HT1080 (cell line): ENCODE measurements at regions not wholly inside any gene's neighbourhood (a gene's known extent, or its start where the extent isn't known, plus 50 kb on each side); places are given as distances from the start of the nearest gene placed in this dataset.
A peak's percentile ranks its signal among the peaks of the same experiment; 100 is the strongest.

Experiments used
- DNase-seq: peaks from one replicate; pipeline ENCODE4 v3.0.0-alpha.2; 2015; ENCODE audit warnings: low read depth

DNA sequence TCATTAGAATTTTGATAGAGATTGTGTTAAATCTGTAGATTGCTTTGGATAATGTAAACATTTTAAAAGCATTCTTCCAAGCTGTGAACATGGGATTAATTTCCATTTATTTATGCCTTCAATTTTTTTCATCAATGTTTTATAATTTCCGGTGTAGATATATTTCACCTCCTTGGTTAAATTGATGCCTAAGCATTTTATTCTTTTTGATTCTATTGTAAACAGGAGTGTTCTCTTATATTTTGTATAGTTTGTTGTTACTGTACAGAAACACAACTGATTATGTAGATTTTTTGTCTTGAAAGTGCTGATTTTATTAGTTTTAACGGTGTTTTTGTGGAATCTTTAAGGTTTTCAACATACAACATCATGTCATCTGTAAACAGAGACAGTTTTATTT is 355.0 kb downstream of the EDEM1 start:
- DNase-seq, result no peak

- DNase-seq, result no peak
Measured at GRCh38 chr3:5543047-5543446, 355.5 kb downstream of the EDEM1 start.

- DNase-seq, result no peak
Measured at GRCh38 chr3:5545719-5546118, 358.2 kb downstream of the EDEM1 start.

DNA sequence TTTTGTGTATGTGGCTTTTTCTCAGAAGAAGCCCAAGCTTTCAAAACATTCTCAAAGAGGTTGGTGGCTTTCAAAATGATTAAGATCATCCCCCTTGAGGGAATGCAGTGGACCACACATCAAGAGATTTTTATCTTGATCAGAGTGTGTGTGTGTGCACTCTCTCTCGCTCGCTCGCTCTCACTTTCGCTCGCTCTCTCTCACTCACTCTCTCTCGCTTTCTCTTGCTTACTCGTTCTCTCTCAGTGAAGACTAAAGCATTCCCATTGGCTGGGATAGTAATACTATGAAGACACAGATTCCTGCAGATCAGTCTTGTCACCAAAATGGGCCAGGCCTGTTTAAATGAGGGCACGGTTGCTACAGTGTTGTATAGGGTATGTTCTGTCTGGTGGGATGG is 365.7 kb downstream of the EDEM1 start:
- no peak for DNase-seq

GRCh38 chr3:5554245-5554747 is 366.8 kb downstream of the EDEM1 start:
- no peak for DNase-seq

- DNase-seq, result no peak
Measured at GRCh38 chr3:5560199-5560598, 372.7 kb downstream of the EDEM1 start.

GRCh38 chr3:5563537-5564277 is 376.2 kb downstream of the EDEM1 start:
- no peak for DNase-seq

GRCh38 chr3:5564278-5564666 is 376.8 kb downstream of the EDEM1 start:
- DNase-seq, result no peak

- DNase-seq, result peak; percentile 36
Measured at GRCh38 chr3:5565026-5565425, 377.5 kb downstream of the EDEM1 start.

- DNase-seq, result no peak
Measured at GRCh38 chr3:5567113-5567512, 379.6 kb downstream of the EDEM1 start.

GRCh38 chr3:5568451-5568850 is 380.9 kb downstream of the EDEM1 start:
- peak; percentile 15 for DNase-seq

DNA sequence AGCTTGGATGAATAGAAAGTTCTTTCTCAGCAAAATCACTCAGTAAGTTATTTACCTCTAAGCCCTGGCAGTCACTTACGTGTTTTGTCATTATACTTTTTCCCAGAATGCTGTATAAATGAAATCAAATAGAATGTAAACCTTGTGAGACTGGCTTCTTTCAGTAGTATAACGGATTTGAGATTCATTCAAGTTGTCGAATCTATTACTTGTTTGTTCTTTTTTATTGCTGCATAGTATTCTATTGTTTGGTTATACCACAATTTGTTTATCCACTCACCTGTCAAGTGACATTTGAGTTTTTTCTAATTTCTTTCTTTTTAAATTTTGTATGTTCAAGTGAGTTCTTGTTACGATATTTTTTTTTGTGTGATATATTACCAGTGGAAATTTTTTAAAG is 381.6 kb downstream of the EDEM1 start:
- DNase-seq, result no peak

- DNase-seq, result no peak
Measured at GRCh38 chr3:5572168-5572567, 384.7 kb downstream of the EDEM1 start.

DNA sequence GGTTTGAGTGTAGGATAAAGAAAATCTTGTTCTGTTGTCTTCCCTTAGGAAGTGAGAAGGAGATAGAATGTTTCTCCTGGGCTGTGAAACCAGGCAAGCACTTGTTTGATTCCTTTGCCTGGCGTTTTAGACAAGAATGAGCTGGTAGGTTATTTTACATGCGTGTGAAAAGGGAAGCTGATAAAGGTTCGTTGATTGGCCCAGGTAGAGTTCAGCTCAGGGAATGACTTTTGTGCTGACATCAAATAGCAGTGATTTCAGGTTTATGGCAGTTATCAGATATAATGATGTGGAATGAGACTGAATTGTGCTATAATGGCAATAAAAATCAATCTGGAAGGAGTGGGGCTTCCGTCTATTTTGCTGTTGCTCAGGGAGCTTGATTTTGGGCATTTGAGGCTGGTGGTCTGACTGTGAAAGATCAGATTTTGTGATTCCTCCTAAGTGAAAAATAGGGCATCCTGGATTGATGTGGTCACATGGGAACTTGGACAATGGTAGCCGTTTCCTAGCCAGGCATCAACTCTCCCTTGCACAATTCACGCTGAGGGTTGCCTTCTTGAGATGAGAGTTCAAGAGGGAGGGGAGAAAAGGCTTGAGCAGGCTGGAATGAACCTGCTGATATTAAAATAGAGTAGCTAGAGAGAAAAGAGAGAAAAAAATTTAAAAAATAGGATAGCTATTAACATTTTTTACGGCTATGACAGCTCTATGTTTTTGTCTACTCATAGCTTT is 388.9 kb downstream of the EDEM1 start:
- DNase-seq, result no peak

- no peak for DNase-seq
Measured at GRCh38 chr3:5579139-5579602, 391.7 kb downstream of the EDEM1 start.

DNA sequence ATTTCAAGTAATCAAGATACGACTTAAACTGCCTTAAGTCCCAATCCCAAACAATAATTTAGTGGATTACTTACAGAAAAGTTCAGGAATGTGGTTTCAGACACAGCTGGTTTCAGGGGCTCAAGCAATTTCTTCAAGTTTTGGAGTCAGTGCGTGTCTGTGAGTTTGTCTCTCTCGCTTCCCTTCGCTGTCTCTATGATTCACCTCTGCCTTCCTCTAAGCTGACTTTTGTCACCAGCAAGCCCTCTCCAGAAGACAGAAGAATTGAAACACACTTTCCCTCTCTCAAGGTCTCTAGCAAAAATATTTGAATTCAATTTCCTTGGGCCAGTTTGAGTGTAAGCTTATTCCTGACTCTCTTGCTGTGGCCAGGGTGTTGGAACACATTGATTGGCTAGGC is 392.4 kb downstream of the EDEM1 start:
- DNase-seq, result no peak

GRCh38 chr3:5580826-5581225 is 393.3 kb downstream of the EDEM1 start:
- no peak for DNase-seq

- DNase-seq, result no peak
Measured at GRCh38 chr3:5581743-5582142, 394.2 kb downstream of the EDEM1 start.

- DNase-seq, result no peak
Measured at GRCh38 chr3:5583920-5584319, 396.4 kb downstream of the EDEM1 start.

- DNase-seq, result no peak
Measured at GRCh38 chr3:5585085-5585484, 397.6 kb downstream of the EDEM1 start.

- no peak for DNase-seq
Measured at GRCh38 chr3:5606884-5607472, 419.5 kb downstream of the EDEM1 start.

DNA sequence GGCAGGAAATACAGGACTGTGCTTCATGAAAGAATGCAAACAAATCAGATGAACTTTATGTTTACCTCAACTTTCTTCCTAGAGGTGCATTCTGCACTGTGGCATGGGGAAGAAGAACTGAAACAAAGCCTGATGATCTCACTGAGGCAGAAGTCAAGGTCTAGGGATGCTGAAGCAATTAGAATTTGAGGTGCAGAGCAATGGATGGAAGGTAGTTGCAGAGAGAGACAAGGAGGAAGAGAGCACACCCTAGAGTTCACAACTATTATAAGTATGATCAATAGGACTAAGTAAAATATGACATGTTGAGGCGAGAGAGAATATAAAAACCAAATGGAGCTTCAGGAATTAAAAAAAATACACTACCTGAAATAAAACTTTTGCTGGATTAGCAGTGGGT is 420.1 kb downstream of the EDEM1 start:
- DNase-seq, result no peak
